ENCODE measurements at regions not wholly inside any gene's neighbourhood (a gene's known extent, or its start where the extent isn't known, plus 50 kb on each side); places are given as distances from the start of the nearest gene placed in this dataset.

DNA sequence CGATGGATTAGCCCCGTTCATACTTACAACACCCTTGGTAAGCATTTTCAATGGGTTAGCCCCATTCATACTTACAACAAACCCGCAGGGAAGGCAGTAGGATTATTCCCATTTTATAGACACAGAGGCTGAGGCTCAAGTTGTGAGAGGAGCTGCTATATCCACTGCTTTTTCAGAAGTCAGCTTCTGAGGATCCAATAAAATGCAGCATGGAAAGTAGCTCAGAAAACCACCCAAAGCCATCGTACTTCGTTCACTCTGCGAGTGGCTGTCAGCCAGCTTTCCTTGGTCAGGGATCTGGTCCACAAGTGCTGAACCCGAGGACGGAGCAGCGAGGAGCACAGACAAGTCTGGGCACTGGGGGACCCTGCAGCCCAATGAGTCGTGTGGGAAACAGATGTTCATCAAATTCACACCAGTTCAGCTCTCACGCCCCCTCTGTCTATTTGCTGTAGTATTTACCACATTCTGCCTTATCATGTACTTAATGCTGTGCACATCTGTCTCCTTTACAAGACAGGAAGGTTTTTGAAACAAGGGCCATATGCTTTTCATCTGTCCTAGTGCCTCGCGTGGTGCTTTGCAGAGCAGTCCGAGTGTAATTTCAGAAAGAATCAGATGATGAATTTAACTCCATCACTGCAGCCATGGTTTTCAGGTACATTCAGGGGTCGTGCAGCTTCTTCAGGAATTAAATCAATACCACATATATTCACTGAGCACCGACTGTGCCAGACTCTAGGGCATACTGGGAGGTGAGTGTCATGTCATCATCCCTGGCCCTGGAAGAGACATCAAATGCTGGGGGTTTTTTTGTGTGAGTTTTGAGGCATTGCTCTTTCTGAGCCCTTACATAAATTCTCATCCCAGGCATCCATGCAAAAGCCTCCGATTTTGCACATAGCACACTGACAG, 256.9 kb downstream of the CDH26 start:
- DNase-seq: no peak

DNA sequence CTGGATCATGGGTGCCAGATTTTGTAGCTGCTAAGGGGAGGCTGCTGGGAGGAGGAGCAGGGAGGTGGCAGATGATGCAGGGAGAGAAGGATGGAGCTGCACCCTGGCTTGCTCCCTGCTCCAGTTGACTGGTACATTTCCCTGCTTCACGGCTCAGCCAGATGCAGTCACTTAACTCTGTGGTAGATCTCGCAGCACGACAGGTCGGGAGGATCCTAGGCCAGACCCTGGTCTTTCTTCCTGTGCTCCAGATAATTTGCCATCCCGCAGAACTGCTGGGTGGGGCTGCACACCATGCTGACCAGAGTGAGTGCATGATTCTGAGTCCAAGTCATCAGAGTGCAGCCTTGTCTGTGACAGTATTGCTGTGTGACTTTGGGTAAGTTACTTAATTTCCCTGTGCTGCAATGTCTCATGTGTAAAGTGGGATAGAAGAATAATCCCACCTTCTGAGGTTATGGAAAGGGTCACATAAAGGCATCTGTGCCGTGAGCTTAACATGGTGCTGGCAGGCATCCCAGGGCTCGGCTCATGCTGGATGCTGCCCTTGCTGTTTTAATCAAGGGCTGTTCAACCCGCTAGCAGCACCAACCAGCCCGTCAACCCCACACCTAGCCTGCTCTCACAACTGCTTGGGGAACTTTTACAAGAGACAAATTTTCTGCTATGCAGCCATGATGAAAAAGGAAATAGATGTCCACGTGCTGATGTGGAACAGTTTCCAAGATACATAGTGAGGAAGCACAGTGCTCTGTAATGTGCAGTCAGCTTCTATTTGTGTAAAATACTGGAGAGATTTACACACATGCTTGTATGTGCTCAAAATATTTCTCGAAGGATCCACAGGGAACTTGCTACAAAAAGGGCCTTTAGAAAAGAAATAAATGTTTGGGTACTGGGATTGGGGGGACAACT, 257.9 kb downstream of the CDH26 start:
- DNase-seq: no peak

DNA sequence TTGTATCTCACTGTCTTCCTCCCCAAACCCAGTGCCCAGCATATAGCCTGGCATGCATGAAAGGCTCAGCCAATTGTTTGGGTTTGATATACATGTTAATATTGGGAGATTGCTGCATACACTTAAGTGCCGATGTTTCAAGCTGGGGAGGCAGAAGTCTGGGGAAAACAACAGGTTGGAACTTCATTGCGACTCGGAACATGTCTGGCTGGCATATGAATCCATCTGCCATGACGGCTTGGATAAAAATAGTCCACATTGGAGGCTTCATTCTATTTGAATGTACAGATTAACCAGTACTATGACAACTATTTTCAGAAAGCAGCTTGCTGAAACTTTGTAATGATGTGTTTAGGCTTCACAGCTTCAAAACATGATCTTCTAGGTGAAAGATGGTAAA, 261.0 kb downstream of the CDH26 start:
- no peak for DNase-seq

DNA sequence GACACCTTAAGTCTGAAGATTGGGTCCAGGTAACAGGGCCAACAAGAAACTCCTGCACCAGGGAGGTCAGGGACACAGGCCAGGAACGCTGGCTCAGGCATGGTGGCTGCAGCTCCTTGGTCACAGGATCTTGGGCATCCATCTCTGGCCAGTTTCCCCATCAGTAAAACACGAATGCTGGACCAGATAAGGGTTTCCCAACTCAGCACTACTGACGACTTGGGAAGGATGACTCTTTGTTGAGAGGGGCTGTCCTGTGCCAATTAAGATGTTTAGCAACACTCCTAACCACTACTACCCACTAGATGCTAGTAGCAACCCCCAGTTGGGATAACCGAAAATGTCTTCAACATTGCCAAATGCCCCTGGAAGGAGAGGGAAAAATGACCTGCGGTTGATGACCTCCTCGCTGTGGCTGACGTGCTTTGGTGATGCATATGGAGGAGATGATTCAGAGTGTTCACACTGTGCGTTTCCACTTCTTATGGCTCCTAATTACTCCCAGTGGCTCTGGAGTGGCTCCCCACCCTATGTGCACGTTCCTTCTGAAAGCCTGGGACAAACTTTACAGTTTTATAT, 261.9 kb downstream of the CDH26 start:
- DNase-seq: no peak

DNA sequence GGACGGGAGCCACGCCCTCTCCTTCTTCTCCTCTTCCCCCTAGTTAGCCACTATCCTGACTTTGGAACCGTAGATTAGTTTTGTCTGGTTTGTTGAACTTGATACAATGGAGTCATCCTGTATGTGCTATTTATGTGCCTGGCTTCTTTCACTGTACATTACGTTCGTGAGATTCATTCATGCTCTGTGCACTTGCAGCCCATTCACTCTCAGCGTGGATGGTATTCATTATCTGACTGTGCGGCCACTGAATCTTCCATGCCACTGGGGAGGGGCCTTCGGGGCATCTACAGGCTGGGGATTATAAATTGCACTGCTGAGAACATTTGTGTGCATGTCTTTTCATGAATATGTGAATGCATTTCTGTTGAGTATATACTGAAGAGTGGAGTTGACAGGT, 262.5 kb downstream of the CDH26 start:
- no peak for DNase-seq

DNA sequence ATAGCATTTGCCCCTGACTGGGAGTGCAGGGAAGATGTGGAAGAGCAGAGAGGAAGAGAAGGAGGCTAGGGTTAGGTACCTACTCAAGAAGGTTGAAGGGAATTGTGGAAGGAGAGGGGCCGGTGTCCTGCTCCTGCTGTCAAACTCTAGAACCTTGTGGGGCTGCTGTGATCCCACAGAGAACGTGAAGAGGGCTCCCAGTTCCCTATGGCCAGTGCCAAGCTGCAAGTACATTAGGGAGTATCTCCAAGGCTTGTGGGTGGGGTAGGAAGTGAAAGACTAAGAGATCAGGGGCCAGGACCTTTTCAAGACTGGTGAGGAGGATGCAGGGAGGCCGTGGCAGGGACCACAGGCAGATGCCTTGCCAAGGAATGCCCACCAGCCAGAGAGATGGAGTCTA, 263.4 kb downstream of the CDH26 start:
- DNase-seq: no peak

DNA sequence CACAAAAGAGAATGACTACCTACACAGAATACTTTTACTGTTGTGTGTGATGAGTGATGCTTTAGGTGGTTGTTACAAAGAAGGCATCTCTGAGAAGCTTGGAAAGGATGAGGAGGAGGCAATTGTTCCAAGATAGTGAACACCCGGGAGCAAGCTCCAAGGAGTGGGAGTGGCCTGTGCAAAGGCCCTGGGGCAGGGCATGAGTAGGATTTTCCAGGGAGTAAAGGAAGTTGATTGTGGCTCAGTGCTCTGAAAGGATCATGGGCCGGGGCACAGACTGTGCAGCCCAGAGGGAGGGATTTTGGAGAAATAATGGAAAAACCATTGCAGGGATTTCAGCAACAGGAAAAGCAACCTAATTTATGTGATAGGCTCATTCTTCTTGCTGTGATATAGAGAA, 264.3 kb downstream of the CDH26 start:
- DNase-seq: no peak

DNA sequence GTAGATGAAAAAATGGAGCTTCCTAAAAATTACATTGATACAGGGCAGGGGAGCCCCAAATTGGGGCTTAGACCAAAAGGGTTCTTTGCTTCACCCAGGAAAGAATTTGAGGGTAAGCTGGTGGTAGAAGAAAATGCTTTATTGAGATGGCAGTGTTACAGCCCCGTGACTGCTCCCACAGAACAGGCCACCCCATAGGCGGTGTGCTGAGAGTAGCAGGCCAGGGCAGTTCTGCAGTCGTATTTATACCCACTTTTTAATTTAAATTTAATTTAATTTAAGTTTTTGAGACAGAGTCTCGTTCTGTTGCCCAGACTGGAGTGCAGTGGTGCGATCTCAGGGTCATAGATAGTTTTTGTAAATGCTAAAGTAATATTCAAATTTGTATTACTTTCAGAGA, 265.0 kb downstream of the CDH26 start:
- no peak for DNase-seq

DNA sequence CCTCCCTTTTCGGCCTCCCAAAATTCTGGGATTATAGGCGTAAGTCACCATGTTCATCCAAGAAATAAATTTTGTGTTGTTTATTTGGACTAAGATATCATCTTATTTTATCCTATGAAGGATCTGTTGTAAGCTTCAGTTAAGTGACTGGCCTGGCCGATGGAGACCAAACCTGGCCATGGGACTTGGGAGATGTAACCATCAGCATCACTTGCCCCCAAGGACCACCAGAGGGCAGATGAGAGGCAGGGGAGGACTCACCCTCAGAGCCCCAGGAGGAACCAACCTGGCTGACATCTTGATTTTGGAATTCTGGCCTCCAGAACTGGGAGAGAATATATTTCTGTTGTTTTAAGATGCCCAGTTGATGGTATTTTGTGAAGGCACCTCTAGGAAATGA, 266.7 kb downstream of the CDH26 start:
- DNase-seq: no peak

DNA sequence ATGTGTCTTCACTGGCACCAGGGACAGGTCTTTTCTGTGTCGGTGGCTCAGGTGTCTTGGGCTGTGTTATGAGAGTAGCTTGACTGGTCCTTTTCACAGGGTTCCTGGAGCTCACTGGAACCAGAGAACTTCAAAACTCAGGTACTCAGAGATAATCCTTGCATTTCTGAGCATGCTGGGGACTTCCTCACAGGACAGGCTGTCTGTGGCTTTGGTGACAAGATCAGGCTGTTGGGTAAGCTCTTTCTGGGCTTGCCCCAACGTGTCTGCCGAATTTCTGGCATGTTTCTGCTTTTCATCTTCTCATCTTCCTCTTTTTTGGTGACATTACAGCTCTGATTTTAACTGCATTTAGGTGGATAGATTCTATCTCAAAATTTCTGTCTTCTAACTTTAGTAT, 270.0 kb downstream of the CDH26 start:
- no peak for DNase-seq

DNA sequence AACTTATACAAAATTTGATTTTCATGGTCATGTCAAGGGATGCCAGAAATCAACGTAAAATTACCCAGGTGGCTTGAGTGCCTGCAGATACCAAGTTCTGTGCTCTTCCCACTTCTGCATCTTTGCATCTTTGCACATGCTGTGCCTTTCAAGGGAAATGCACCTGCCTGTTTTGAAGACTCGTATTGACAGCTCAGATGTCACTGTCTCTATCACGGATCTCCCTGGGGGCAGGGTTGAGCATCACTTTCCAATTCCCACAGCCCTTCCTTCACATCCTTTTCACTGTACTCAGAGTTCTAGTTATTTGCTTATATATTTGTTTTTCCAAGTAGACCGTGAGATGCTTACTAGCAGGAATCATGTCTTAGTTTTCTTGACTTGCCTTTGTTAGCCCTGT, 274.2 kb downstream of the CDH26 start:
- no peak for DNase-seq

DNA sequence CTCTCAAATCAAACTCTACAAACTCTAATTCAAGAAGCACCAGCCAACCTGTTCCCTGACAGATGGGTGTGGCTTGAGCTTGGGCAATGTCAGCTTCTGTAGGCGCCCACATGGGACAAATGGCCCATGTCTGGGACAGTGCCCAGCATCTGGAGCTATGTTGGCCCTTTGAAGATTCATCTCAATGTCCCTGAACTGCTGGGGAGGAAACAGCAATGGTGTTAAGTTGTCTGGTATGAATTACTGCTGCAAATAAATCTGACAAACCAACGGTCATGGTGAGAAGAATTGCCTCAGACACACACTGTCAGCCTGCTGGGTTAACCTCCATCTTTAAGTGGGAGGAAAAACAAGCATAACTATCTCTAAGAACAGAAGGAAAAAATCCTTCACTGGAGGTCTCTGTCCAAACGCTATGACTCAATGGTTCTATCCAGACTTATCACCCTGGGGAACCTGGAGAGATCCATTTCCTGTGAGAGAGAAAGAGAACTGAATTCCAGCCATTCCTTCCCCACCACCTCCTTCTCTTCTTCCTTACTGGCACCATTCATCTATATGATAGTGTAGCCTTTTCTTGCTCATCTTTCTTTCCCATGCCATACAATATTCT, 274.9 kb downstream of the CDH26 start:
- no peak for DNase-seq

DNA sequence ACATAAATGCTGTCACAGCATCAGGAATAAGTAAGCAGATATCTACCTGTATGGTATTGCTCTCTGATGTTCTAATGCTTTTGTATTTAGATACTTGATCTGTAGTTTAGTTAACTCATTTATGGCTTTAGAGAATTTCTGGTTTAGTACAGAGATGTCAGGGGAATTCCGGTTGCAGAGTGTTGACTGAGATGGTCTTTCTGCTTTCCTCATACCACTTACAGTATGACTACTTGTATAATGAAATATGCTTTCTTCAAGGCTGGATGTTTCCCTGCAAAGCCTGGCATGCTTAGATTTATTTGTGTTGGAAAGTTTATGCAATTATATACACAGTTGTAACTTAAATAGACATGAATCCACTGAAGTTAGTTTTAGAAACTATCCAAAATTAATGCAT, 278.4 kb downstream of the CDH26 start:
- DNase-seq: no peak

DNA sequence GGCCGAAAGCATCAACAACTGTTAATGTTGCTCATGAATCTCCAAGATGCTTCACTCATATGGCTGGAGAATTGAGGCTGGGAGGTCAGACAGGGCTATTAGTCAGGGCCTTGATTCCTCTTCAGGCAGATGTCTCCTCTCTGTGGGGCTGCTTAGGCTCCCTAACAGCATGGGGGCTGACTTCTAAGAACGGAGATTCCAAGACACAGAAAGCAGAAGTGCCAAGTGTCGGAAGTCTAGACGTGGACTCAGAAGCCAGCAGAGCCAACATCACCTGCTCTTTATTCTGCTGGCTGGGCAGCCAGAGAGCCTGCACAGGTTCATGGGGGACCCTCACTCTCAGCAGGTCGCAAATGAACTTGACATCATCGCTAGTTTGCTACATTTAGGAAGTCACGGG, 279.8 kb downstream of the CDH26 start:
- no peak for DNase-seq

DNA sequence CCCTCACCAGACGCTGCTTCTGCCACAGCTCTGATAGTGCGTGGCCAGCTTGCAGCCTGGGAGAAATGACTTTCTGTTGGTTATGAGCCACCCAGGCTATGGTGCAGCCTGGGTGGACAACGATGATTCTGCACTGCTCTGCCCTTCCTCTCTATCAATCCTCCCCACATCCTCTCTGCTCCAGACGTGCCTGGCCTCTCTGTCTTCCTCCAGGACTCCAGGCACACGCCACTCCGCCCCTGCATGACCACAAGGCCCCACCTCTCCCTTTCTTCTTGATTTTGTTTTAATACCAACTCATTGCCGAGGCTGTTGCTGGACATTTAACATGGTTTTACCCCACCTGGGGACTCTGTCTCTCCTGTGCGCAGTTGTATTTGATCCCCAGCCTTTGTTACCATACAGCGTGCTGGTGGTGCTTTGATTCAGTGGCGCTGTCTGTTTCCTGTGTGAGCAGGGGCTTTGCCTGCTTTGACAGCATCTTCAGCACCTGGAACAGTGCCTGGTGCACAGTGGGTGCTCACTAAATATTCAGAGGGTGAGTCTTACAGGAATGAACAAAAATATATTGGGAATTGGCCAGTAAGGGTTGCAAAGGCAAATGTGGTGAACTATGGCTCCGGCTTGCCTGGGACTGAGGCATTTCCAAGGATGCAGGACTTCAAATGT, 280.9 kb downstream of the CDH26 start:
- DNase-seq: no peak

DNA sequence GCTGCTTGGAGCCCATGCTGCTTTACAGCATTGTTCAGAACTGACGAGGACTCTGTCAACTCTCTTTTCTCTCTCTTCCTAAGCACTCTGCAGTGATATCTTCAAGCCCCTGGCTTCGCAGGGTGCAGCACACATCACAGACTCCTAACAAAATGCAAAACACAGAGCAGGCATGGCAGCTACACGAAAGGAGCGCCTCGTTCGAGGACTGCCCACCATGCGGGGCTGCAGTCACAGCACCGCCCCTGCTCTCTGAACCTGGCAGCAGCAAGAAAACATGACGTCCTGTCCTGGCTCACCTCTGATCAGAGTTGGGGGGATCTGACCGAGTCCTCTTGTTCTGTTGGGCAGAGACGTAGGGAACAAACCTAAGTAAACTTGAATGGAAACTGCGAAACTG, 281.7 kb downstream of the CDH26 start:
- DNase-seq: no peak

DNA sequence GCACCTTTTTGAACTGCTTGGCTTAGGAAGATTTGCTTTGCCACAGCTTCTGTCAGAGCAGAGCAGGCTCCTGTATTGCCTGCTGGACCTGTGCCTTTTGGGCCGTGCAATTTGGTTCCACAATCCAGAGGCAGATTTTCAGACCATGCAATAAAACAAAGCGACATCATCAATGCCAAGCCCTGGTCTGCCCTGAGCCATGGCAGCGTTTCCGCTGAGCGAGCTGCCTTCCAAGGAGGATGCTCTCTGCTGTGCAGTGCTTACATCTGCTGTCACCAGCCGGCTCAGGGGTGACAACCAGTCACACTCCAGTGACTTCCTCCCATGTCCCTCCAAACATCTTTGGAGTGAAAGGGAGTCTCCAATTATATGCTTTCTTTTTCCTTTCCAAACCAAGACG, 282.2 kb downstream of the CDH26 start:
- DNase-seq: no peak

DNA sequence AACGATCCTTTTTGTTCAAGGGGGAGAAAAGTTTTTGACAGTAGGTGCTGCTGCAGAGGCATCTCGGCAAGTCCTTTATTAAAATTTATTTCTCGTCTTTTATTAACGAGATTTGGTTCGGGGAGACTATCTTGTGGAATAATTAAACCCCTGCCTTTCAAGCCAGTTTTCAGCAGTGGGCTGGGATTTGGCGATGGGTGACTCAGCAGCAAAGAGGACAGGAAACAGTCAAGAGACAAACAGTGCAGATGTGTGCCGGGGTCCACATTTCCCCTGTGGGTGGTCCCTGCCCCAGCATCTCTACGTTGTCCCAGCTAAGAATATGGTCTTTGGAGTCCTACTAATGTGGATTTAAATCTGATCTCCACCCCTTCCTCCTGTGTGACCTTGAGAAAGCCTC, 282.8 kb downstream of the CDH26 start:
- no peak for DNase-seq

DNA sequence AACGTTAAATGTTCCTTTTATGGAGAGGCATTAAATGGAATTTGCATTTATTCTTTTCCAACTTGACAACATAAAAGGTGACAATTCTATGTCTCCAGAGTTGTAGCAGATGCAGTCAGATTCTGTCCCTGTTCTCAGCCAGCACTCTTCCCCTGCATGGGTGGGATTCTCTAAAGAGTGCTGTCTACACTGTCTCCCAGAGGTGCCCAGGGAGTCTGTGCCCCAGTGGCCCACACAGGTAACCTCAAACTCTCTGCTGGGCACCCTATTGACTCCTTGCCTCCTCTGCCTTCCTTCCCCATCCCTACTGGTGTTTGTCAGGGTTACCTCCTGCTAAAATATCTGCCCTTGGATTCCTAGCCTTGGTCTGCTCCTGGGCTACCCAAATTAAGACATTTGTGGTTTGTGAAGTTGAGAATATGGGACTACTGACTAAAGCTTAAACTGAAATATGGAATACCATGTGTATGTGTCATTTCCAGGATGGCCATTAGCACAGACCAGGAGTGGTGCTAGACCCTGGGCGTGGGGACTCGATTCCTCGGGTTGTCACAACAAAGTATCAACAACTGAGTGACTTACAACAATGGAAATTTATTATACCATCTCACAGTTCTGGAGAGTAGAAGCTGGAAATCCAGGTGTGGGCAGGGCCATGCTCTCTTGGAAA, 284.7 kb downstream of the CDH26 start:
- DNase-seq: no peak

DNA sequence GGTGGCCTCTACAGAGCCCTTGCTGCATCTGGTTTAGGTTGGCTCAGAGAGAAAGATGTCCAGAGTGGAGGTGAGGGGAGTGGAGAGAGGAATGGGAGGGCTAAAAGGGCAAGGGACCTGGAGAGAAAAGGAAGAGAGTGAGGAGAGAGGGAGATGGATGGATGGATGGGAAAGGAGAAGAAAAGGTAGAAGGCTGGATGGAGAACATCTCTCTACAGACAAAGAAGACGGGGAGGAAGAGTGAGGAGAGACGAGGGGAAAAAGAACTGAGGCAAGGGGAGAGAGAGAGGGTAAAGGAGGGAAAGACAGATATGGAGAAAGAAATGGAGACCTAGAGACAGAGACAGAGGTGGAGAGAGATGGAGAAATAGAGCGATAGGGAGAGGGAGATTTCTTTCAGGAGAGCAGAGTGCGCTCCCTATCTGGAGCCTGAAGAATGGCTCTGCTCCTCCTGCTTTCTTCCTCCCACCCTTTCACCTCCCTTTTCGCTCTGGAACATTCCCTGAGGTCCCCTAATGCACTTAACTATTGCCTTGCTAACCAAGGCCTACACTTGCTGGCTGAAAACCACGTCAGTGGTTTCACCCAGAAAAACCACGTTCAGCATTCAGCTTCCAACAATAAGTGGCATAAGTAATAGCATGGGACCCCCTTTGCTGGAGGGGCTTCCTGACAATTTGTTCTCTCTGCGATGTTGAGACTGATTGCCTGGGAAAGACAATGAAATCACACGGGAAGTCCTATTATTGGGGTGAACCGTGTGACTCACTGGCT, 286.3 kb downstream of the CDH26 start:
- DNase-seq: no peak

DNA sequence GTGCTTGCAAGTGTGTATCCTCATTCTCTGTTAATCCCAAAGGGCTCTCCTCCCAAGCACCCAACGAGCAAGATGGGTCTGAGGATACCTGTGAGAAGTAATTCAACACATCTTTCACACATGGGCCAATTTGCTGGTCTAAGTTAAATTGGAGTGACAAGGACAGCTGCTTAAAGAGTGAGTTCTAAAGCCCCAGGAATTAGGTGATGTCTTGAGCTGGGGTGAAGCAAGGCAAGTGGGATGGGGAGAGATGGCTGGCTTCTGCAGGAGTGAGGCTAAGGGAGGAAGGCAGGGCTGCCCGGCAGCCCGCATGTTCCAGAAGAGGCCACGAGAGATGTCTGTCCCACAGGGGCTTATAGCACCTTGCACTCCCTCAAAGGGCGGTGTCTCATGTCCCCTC, 288.5 kb downstream of the CDH26 start:
- no peak for DNase-seq
